HG03432 (cell line): ENCODE measurements at regions not wholly inside any gene's neighbourhood (a gene's known extent, or its start where the extent isn't known, plus 50 kb on each side); places are given as distances from the start of the nearest gene placed in this dataset.

Experiments
- ATAC-seq: cut with Tn5 transposase; IDR thresholded peaks from one replicate; pipeline ENCODE4 v1.9.1; 2021; ENCODE audit warnings: mild to moderate bottlenecking, moderate library complexity; ENCODE audit not compliant: unreplicated experiment

GRCh38 chr13:24107955-24108614 is 52.4 kb upstream of the SPATA13 start:
- ATAC-seq = no peak

GRCh38 chr13:24108615-24108965 is 51.9 kb upstream of the SPATA13 start:
- ATAC-seq = no peak

GRCh38 chr13:24110011-24110410 is 50.5 kb upstream of the SPATA13 start:
- no peak for ATAC-seq
